Type B pancreatic cell (in vitro differentiated cells): ENCODE measurements at regions not wholly inside any gene's neighbourhood (a gene's known extent, or its start where the extent isn't known, plus 50 kb on each side); places are given as distances from the start of the nearest gene placed in this dataset.

ENCODE experiments used
- DNase-seq: peaks from one replicate; pipeline ENCODE4 v3.0.0; 2021; ENCODE audit warnings: mixed read lengths; ENCODE audit not compliant: unreplicated experiment; ENCODE audit errors: extremely low spot score
- H3K27ac Mint-ChIP-seq: 2 replicates; pipeline ENCODE4 v1.8.0; 2021; ENCODE audit warnings: mild to moderate bottlenecking, mixed read lengths
- H3K27me3 Mint-ChIP-seq: 2 replicates; pipeline ENCODE4 v1.8.0; 2021; ENCODE audit warnings: mixed read lengths
- H3K36me3 Mint-ChIP-seq: 2 replicates; pipeline ENCODE4 v1.8.0; 2021; ENCODE audit warnings: mixed read lengths
- H3K4me1 Mint-ChIP-seq: one replicate; pipeline ENCODE4 v1.8.0; 2021; ENCODE audit warnings: mixed read lengths; ENCODE audit not compliant: unreplicated experiment
- H3K4me3 Mint-ChIP-seq: 2 replicates; pipeline ENCODE4 v1.8.0; 2021; ENCODE audit warnings: mild to moderate bottlenecking, mixed read lengths
- H3K9me3 Mint-ChIP-seq: 2 replicates; pipeline ENCODE4 v1.8.0; 2021; ENCODE audit warnings: mixed read lengths
- TF ChIP-seq, protein P1 (sequence below): fragments of 200-600 bp; sonication (generic); conservative IDR thresholded peaks from 2 replicates; pipeline ENCODE4 v1.5.0; 2021; ENCODE audit warnings: antibody characterized with exemption, mild to moderate bottlenecking

DNA sequence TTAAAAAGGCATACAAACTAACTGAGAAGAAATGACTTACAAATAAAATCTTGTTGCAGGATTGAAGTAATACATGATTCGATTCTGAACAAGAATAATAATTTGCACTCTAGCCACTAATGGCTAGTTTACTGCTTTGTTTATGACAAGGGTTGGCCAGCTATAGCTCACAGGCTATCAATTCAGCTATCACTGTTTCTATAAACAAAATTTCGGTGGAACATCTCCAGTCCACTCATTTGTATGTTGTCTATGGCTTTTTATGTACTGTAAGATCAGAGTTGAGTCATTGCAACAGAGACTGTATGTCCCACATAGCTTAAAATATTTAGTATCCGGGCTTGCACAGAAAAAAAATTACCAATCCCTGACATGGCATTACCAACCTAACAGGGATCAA lies 543.7 kb upstream of the CNTNAP5 start:
- no peaks in the 10 kb centered on the region for H3K4me1 Mint-ChIP-seq
- H3K9me3 Mint-ChIP-seq: no peaks in the 10 kb centered on the region
- no peaks in the 10 kb centered on the region for H3K36me3 Mint-ChIP-seq
- no peak for DNase-seq
- no peaks in the 10 kb centered on the region for H3K27me3 Mint-ChIP-seq
- no peak overlapping the region for H3K4me3 Mint-ChIP-seq
- H3K27ac Mint-ChIP-seq: no peak overlapping the region
- TF ChIP-seq, protein P1, sequence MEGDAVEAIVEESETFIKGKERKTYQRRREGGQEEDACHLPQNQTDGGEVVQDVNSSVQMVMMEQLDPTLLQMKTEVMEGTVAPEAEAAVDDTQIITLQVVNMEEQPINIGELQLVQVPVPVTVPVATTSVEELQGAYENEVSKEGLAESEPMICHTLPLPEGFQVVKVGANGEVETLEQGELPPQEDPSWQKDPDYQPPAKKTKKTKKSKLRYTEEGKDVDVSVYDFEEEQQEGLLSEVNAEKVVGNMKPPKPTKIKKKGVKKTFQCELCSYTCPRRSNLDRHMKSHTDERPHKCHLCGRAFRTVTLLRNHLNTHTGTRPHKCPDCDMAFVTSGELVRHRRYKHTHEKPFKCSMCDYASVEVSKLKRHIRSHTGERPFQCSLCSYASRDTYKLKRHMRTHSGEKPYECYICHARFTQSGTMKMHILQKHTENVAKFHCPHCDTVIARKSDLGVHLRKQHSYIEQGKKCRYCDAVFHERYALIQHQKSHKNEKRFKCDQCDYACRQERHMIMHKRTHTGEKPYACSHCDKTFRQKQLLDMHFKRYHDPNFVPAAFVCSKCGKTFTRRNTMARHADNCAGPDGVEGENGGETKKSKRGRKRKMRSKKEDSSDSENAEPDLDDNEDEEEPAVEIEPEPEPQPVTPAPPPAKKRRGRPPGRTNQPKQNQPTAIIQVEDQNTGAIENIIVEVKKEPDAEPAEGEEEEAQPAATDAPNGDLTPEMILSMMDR: no peak

DNA sequence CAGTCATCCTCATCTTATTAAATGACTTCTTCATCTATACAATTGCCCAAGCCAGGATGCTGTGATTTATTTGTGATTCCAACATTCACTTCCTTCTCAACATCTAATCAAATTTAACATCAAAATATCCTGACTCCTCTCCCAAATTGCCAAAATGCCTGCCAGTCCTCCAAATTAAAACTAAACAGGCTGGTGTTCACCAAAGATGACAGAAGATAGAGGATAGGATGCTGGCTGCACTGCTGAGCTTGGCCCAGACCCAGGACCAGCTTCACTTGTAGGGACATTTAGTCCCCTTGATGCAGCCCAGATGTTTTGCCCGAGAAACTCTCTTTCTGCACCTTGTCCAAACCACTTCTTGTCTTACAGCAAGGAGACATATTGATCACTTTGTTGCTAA lies 540.0 kb upstream of the CNTNAP5 start:
- no peaks in the 10 kb centered on the region for H3K4me1 Mint-ChIP-seq
- no peaks in the 10 kb centered on the region for H3K27me3 Mint-ChIP-seq
- H3K9me3 Mint-ChIP-seq: no peaks in the 10 kb centered on the region

DNA sequence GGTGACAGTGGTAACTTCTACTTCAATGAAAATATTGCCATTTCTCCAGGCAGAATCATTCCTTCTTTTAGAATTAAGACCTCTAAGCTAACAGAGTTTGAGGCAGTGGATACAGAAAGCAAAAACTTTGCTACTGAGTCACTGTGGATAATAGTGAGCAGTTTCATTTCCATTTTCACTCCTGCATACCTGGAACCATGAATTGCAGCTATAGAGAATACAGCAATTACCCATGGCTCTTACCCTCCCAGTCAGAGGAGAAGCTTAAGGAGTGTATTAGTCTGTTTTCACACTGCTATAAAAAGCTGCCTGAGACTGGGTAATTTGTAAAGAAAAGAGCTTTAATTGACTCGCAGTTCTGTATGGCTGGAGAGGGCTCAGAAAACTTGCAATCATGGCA lies 531.4 kb upstream of the CNTNAP5 start:
- Mint-ChIP-seq H3K4me3 (no peak overlapping the region), H3K4me1 (no peaks in the 10 kb centered on the region), H3K9me3 (no peaks in the 10 kb centered on the region), H3K27ac (no peak overlapping the region), H3K27me3 (no peaks in the 10 kb centered on the region), H3K36me3 (no peaks in the 10 kb centered on the region)
- no peak for DNase-seq
- TF ChIP-seq, protein P1: no peak

More for the DNA sequence above, 540.0 kb upstream of the CNTNAP5 start:
- Mint-ChIP-seq H3K27ac (no peak overlapping the region), H3K36me3 (no peaks in the 10 kb centered on the region), H3K4me3 (no peak overlapping the region)
- TF ChIP-seq, protein P1: no peak
- no peak for DNase-seq

DNA sequence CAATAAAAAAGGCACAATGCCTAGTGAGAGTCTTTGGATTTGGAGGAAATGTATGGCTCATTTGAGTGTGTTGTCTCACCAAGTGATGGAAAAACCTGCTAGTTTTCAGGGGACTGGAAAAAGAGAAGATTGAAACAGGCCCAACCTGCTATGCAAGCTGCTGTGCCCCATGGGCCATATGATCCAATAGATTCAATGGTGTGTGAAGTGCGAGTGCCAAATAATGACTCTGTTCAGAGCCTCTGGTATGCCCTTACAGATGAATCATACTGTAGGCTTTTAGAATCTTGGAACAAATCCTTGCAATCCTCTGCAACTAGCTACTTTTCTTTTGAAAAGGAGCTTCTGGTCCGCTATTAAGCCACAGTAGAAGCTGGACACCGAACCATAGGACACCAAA lies 529.8 kb upstream of the CNTNAP5 start:
- TF ChIP-seq, protein P1: no peak
- DNase-seq: no peak
- Mint-ChIP-seq H3K27ac (no peak overlapping the region), H3K36me3 (no peaks in the 10 kb centered on the region), H3K9me3 (no peaks in the 10 kb centered on the region), H3K4me1 (no peaks in the 10 kb centered on the region), H3K4me3 (no peak overlapping the region), H3K27me3 (no peaks in the 10 kb centered on the region)

GRCh38 chr2:123500346-123500745 lies 524.7 kb upstream of the CNTNAP5 start:
- Mint-ChIP-seq H3K27ac (no peak overlapping the region), H3K4me3 (no peak overlapping the region), H3K36me3 (no peaks in the 10 kb centered on the region), H3K4me1 (no peaks in the 10 kb centered on the region), H3K27me3 (no peaks in the 10 kb centered on the region), H3K9me3 (no peaks in the 10 kb centered on the region)
- DNase-seq: no peak
- TF ChIP-seq, protein P1: no peak

GRCh38 chr2:123500988-123501387 lies 524.1 kb upstream of the CNTNAP5 start:
- Mint-ChIP-seq H3K27ac (no peak overlapping the region), H3K4me3 (no peak overlapping the region), H3K9me3 (no peaks in the 10 kb centered on the region), H3K27me3 (no peaks in the 10 kb centered on the region), H3K36me3 (no peaks in the 10 kb centered on the region), H3K4me1 (no peaks in the 10 kb centered on the region)
- TF ChIP-seq, protein P1: no peak
- no peak for DNase-seq
